Gastrocnemius medialis (tissue), 4 donors: ENCODE measurements at regions not wholly inside any gene's neighbourhood (a gene's known extent, or its start where the extent isn't known, plus 50 kb on each side); places are given as distances from the start of the nearest gene placed in this dataset.
"Not testable (repeated sequence)": the region's sequence is repeated elsewhere in the genome, so short reads cannot be mapped to it uniquely, and the experiment has no call there.

Source experiments
- CTCF ChIP-seq, 5 experiments: fragments of 450-650 bp in 3 of 5; fragments of 200-600 bp in 2 of 5; sonication (generic) in 2 of 5; IDR thresholded peaks in 4 of 5; conservative IDR thresholded peaks in 1 of 5; 1 replicate in 4 of 5; 2 replicates in 1 of 5; pipeline ENCODE4 v1.5.1; 2016 to 2019; ENCODE audit warnings: antibody characterized with exemption in 5 of 5, mild to moderate bottlenecking in 3 of 5, moderate library complexity in 3 of 5
- POLR2A ChIP-seq, 2 donors: fragments of 450-650 bp; IDR thresholded peaks; one replicate each; pipeline ENCODE4 v1.6.1; 2017; ENCODE audit warnings: antibody characterized with exemption in 2 of 2, mild to moderate bottlenecking in 2 of 2, moderate library complexity in 2 of 2

- TF ChIP-seq CTCF (IDR thresholded peaks at IDR 0.05 in 4 of 5, conservative IDR thresholded peaks at IDR 0.05 in 1 of 5); POLR2A (IDR thresholded peaks at IDR 0.05): not testable (repeated sequence)
These were observed 68.6 kb upstream of the MEX3C start for GRCh38 chr18:51266077-51266476.
